IMR-90 (cell line): ENCODE measurements at regions not wholly inside any gene's neighbourhood (a gene's known extent, or its start where the extent isn't known, plus 50 kb on each side); places are given as distances from the start of the nearest gene placed in this dataset.

Experiments
- ATAC-seq: fragments of 200-7000 bp; cut with Tn5 transposase; 2 replicates; pipeline ENCODE4 v1.9.1; 2020; ENCODE audit warnings: low read depth, mild to moderate bottlenecking, moderate library complexity
- BruUV-seq: library from RNA; stranded (reverse); fragments of 400-500 nt; replicated peaks from 2 replicates; lab custom pipeline; 2021; lab: Mats Ljungman, UMichigan
- CTCF ChIA-PET: fragments of 300-600 bp; formaldehyde crosslinking; extraction: SDS; loops from one replicate; lab custom pipeline; 2021; ENCODE audit warnings: antibody characterized with exemption; lab: Yijun Ruan, JAX
- POLR2A ChIA-PET: fragments of 300-600 bp; sonication (Branson Sonifier 250); formaldehyde crosslinking; loops from one replicate; lab custom pipeline; 2022; ENCODE audit warnings: antibody characterized with exemption; ENCODE audit not compliant: unreplicated experiment; lab: Charles Lee
- DNase-seq: peaks from one replicate; pipeline ENCODE4 v3.0.0; 2013
- H2AFZ ChIP-seq: replicated peaks from 2 replicates; pipeline ENCODE3; 2013; ENCODE audit warnings: low read length, mild to moderate bottlenecking; ENCODE audit not compliant: poor library complexity
- H2AK5ac ChIP-seq: 2 replicates; pipeline ENCODE4 v1.6.1; 2013; ENCODE audit warnings: low read depth, low read length, inconsistent platforms
- H2AK9ac ChIP-seq: replicated peaks from 2 replicates; pipeline ENCODE3; 2013; ENCODE audit warnings: mild to moderate bottlenecking, low read depth, low read length, moderate library complexity; ENCODE audit not compliant: poor library complexity
- H2BK120ac ChIP-seq: 2 replicates; pipeline ENCODE4 v1.6.1; 2013; ENCODE audit warnings: low read depth, low read length, inconsistent platforms
- H2BK15ac ChIP-seq: 3 replicates; pipeline ENCODE4 v1.6.1; 2013; ENCODE audit warnings: low read depth, low read length, inconsistent platforms
- H2BK20ac ChIP-seq: 2 replicates; pipeline ENCODE4 v1.6.1; 2013; ENCODE audit warnings: low read depth, mild to moderate bottlenecking, inconsistent platforms, low read length, moderate library complexity
- H2BK5ac ChIP-seq: 2 replicates; pipeline ENCODE4 v1.6.1; 2013; ENCODE audit warnings: mild to moderate bottlenecking, low read depth, low read length, inconsistent platforms; ENCODE audit not compliant: poor library complexity, severe bottlenecking
- H3K14ac ChIP-seq: replicated peaks from 2 replicates; pipeline ENCODE4 v1.6.1; 2013; ENCODE audit warnings: low read depth, low read length, inconsistent platforms
- H3K18ac ChIP-seq: 2 replicates; pipeline ENCODE4 v1.6.1; 2013; ENCODE audit warnings: low read depth, low read length, control low read depth
- H3K23ac ChIP-seq: 2 replicates; pipeline ENCODE4 v1.6.1; 2013; ENCODE audit warnings: low read depth, low read length, inconsistent platforms
- H3K27ac ChIP-seq: 2 replicates; pipeline ENCODE4 v1.5.1; 2013; ENCODE audit warnings: mild to moderate bottlenecking, control low read depth, low read length; ENCODE audit not compliant: insufficient read depth
- H3K27me3 ChIP-seq: 2 replicates; pipeline ENCODE4 v1.6.1; 2013; ENCODE audit warnings: low read length; ENCODE audit not compliant: control insufficient read depth, insufficient read depth
- H3K36me3 ChIP-seq: 2 replicates; pipeline ENCODE4 v1.6.1; 2013; ENCODE audit warnings: low read length, mixed read lengths; ENCODE audit not compliant: control insufficient read depth, insufficient read depth
- H3K4ac ChIP-seq: 2 replicates; pipeline ENCODE4 v1.6.1; 2013; ENCODE audit warnings: low read depth, low read length, inconsistent platforms
- H3K4me1 ChIP-seq: 2 replicates; pipeline ENCODE4 v1.6.1; 2013; ENCODE audit warnings: low read length, mixed read lengths; ENCODE audit not compliant: control insufficient read depth, insufficient read depth
- H3K4me2 ChIP-seq: 2 replicates; pipeline ENCODE4 v1.6.1; 2013; ENCODE audit warnings: low read depth, mild to moderate bottlenecking, control low read depth, low read length, moderate library complexity
- H3K4me3 ChIP-seq: 2 replicates; pipeline ENCODE4 v1.5.1; 2013; ENCODE audit warnings: low read depth, mild to moderate bottlenecking, control low read depth, low read length, moderate library complexity; ENCODE audit not compliant: insufficient read depth
- H3K56ac ChIP-seq: 2 replicates; pipeline ENCODE4 v1.6.1; 2013; ENCODE audit warnings: low read length, inconsistent platforms; ENCODE audit not compliant: insufficient read depth; ENCODE audit errors: extremely low read depth
- H3K79me1 ChIP-seq, 2 experiments: 2 replicates each; pipeline ENCODE4 v1.6.1; 2013; ENCODE audit warnings: low read length in 2 of 2, inconsistent platforms in 1 of 2, low read depth in 1 of 2
- H3K9ac ChIP-seq: 2 replicates; pipeline ENCODE4 v1.6.1; 2013; ENCODE audit warnings: low read depth, low read length, control low read depth
- H3K9me1 ChIP-seq: 2 replicates; pipeline ENCODE4 v1.6.1; 2013; ENCODE audit warnings: low read length, inconsistent platforms; ENCODE audit not compliant: insufficient read depth
- H3K9me3 ChIP-seq: 2 replicates; pipeline ENCODE4 v1.6.1; 2013; ENCODE audit warnings: low read length; ENCODE audit not compliant: control insufficient read depth, insufficient read depth
- H4K20me1 ChIP-seq: 2 replicates; pipeline ENCODE4 v1.6.1; 2013; ENCODE audit warnings: low read length, inconsistent platforms; ENCODE audit not compliant: insufficient read depth
- H4K5ac ChIP-seq: 2 replicates; pipeline ENCODE4 v1.6.1; 2013; ENCODE audit warnings: mild to moderate bottlenecking, low read depth, low read length, control low read depth
- H4K8ac ChIP-seq, 2 experiments: 2 replicates each; pipeline ENCODE4 v1.6.1; 2013; ENCODE audit warnings: low read depth in 2 of 2, low read length in 2 of 2, control low read depth in 1 of 2, inconsistent platforms in 1 of 2
- H4K91ac ChIP-seq: 2 replicates; pipeline ENCODE4 v1.6.1; 2013; ENCODE audit warnings: low read depth, low read length, inconsistent platforms; ENCODE audit not compliant: insufficient read depth
- CEBPB ChIP-seq: IDR thresholded peaks from 2 replicates; pipeline ENCODE4 v1.6.1; 2012; ENCODE audit warnings: low read depth, low read length, improper control_type of control experiment
- NFE2L2 ChIP-seq: fragments of 150-350 bp; IDR thresholded peaks from 2 replicates; pipeline ENCODE4 v1.6.1; 2016; ENCODE audit warnings: low read depth, mild to moderate bottlenecking, low read length
- POLR2A ChIP-seq: IDR thresholded peaks from 2 replicates; pipeline ENCODE4 v1.6.1; 2012; ENCODE audit warnings: mild to moderate bottlenecking, low read depth, low read length
- RAD21 ChIP-seq: IDR thresholded peaks from 2 replicates; pipeline ENCODE4 v1.6.1; 2012; ENCODE audit warnings: low read length, improper control_type of control experiment
- WGBS, 2 experiments: methylation state at CpG; one replicate each; pipeline versions ENCODE4 v1.1.5 to v1.1.7; 2013; ENCODE audit warnings: missing lambda C conversion rate in 2 of 2; ENCODE audit not compliant: insufficient read length in 1 of 2; ENCODE audit errors: extremely low coverage in 2 of 2; 5-methylcytosine and 5-hydroxymethylcytosine counted together
- dilution Hi-C: fragments of 300-500 bp; cut with HindIII; formaldehyde crosslinking; loops from one replicate; pipeline ENCODE4 v1.14.3; 2018; ENCODE audit warnings: low sequenced_read_pairs; ENCODE audit not compliant: unreplicated experiment
- in situ Hi-C: fragments of 300-500 bp; cut with MboI; formaldehyde crosslinking; loops from 3 replicates; pipeline ENCODE4 v1.14.3; 2019; ENCODE audit warnings: low sequenced_read_pairs, inconsistent platforms, mixed read lengths
- intact Hi-C: fragments of 100-400 bp; cut with micrococcal nuclease; formaldehyde crosslinking; loops from 2 replicates; pipeline ENCODE4 v1.10.0; 2022

- 52% methylated on average over 8 of the region's 11 CpGs; no CpG with 5 or more reads in 1 of the 2 experiments for WGBS, 2 experiments
- no peak for DNase-seq
- dilution Hi-C loops = no loop called here
- H3K9me1 ChIP-seq = no peaks in the 10 kb centered on the region
- CTCF ChIA-PET = no interaction called here
- no peak overlapping the region for H2AK5ac ChIP-seq
- H3K27ac ChIP-seq = no peak overlapping the region
- no TSS peak for BruUV-seq
- H3K4me2 ChIP-seq = no peak overlapping the region
- in situ Hi-C loops = no loop called here
- no peak overlapping the region for H3K4me3 ChIP-seq
- H3K4ac ChIP-seq = no peak overlapping the region
- no peak overlapping the region for H4K8ac ChIP-seq
- no peak overlapping the region for H4K91ac ChIP-seq
- H4K20me1 ChIP-seq = no peaks in the 10 kb centered on the region
- no peak overlapping the region for H3K9ac ChIP-seq
- H3K56ac ChIP-seq = no peak overlapping the region
- TF ChIP-seq RAD21 (no peak), POLR2A (no peak), CEBPB (no peak), NFE2L2 (no peak)
- H3K27me3 ChIP-seq = no peaks in the 10 kb centered on the region
- no peak overlapping the region for H2AK9ac ChIP-seq
- no peak overlapping the region for H2BK5ac ChIP-seq
- H2BK120ac ChIP-seq = no peak overlapping the region
- H3K4me1 ChIP-seq = 0 out of 2 replicates have a peak, but pooled peaks cover 1% of the 10 kb centered on the region
- no peaks in the 10 kb centered on the region for H3K9me3 ChIP-seq
- POLR2A ChIA-PET = no interaction called here
- no peak for ATAC-seq
- no peak overlapping the region for H4K5ac ChIP-seq
- intact Hi-C loops = no loop called here
- H3K18ac ChIP-seq = no peak overlapping the region
- peaks cover 27% of the 10 kb centered on the region for H3K36me3 ChIP-seq
- no peak overlapping the region for H2BK15ac ChIP-seq
- H2AFZ ChIP-seq = no peak overlapping the region
- no peak overlapping the region for H2BK20ac ChIP-seq
- no peak overlapping the region for H3K23ac ChIP-seq
- H3K14ac ChIP-seq = no peak overlapping the region
- no peaks in the 10 kb centered on the region for H3K79me1 ChIP-seq
Measured at GRCh38 chr17:64787255-64787920, 125.3 kb upstream of the SMURF2 start.
